A673 (cell line): ENCODE measurements at regions not wholly inside any gene's neighbourhood (a gene's known extent, or its start where the extent isn't known, plus 50 kb on each side); places are given as distances from the start of the nearest gene placed in this dataset.

ENCODE experiments used
- BruUV-seq: library from RNA; stranded (reverse); fragments of 400-500 nt; replicated peaks from 2 replicates; lab custom pipeline; 2021; lab: Mats Ljungman, UMichigan
- CTCF ChIA-PET: fragments of 300-600 bp; sonication (Branson Sonifier 250); formaldehyde crosslinking; loops from one replicate; lab custom pipeline; 2022; ENCODE audit warnings: antibody characterized with exemption; lab: Charles Lee
- POLR2A ChIA-PET: fragments of 300-600 bp; sonication (Branson Sonifier 250); formaldehyde crosslinking; loops from one replicate; lab custom pipeline; 2022; ENCODE audit warnings: antibody characterized with exemption; ENCODE audit not compliant: low non-redundant PET; lab: Charles Lee
- DNase-seq: peaks from one replicate; pipeline ENCODE4 v3.0.0-alpha.2; 2015; ENCODE audit warnings: low spot score
- H3K27ac ChIP-seq: fragments of 200-600 bp; sonication (generic); 2 replicates; pipeline ENCODE4 v1.5.1; 2016; ENCODE audit warnings: mixed run types, low read depth, mild to moderate bottlenecking, mixed read lengths, antibody characterized with exemption, low read length; ENCODE audit not compliant: poor library complexity, severe bottlenecking
- H3K27me3 ChIP-seq: fragments of 200-600 bp; sonication (generic); replicated peaks from 2 replicates; pipeline ENCODE4 v1.6.1; 2017; ENCODE audit warnings: mixed run types, low read depth, mild to moderate bottlenecking, mixed read lengths, antibody characterized with exemption, low read length; ENCODE audit not compliant: insufficient read depth, poor library complexity
- H3K36me3 ChIP-seq: fragments of 200-600 bp; sonication (generic); 2 replicates; pipeline ENCODE4 v1.6.1; 2016; ENCODE audit warnings: mixed run types, mild to moderate bottlenecking, mixed read lengths, antibody characterized with exemption, low read length; ENCODE audit not compliant: insufficient read depth, poor library complexity, severe bottlenecking
- H3K4me1 ChIP-seq: fragments of 200-600 bp; sonication (generic); 2 replicates; pipeline ENCODE4 v1.6.1; 2017; ENCODE audit warnings: mixed run types, mild to moderate bottlenecking, mixed read lengths, antibody characterized with exemption, low read length; ENCODE audit not compliant: insufficient read depth, poor library complexity, severe bottlenecking
- H3K4me3 ChIP-seq: fragments of 200-600 bp; sonication (generic); 2 replicates; pipeline ENCODE4 v1.5.1; 2016; ENCODE audit warnings: low read depth, mixed run types, mild to moderate bottlenecking, mixed read lengths, low read length; ENCODE audit not compliant: poor library complexity, severe bottlenecking
- H3K9me3 ChIP-seq: fragments of 200-600 bp; sonication (generic); 2 replicates; pipeline ENCODE4 v1.6.1; 2016; ENCODE audit warnings: mixed run types, low read depth, mild to moderate bottlenecking, mixed read lengths, antibody characterized with exemption, low read length; ENCODE audit not compliant: poor library complexity, severe bottlenecking
- EZH2 ChIP-seq: fragments of 200-600 bp; sonication (generic); IDR thresholded peaks from 2 replicates; pipeline ENCODE4 v1.6.1; 2017; ENCODE audit warnings: borderline replicate concordance, low read depth, mild to moderate bottlenecking, mixed read lengths, antibody characterized with exemption, low read length; ENCODE audit not compliant: poor library complexity, severe bottlenecking
- intact Hi-C: fragments of 100-400 bp; cut with micrococcal nuclease; formaldehyde crosslinking; loops from one replicate; pipeline ENCODE4 v1.10.0; 2022; ENCODE audit not compliant: unreplicated experiment
- TF ChIP-seq, protein P1 (sequence below): fragments of 300-800, 200-600 bp; sonication (generic); conservative IDR thresholded peaks from 2 replicates; pipeline ENCODE4 v1.5.1; 2017; ENCODE audit warnings: low read depth, mild to moderate bottlenecking, antibody characterized with exemption, low read length, moderate library complexity, mixed read lengths

- no peak overlapping the region for H3K4me3 ChIP-seq
- H3K4me1 ChIP-seq: no peaks in the 10 kb centered on the region
- H3K9me3 ChIP-seq: no peaks in the 10 kb centered on the region
- intact Hi-C loops: no loop called here
- DNase-seq: no peak
- TF ChIP-seq, protein P1, sequence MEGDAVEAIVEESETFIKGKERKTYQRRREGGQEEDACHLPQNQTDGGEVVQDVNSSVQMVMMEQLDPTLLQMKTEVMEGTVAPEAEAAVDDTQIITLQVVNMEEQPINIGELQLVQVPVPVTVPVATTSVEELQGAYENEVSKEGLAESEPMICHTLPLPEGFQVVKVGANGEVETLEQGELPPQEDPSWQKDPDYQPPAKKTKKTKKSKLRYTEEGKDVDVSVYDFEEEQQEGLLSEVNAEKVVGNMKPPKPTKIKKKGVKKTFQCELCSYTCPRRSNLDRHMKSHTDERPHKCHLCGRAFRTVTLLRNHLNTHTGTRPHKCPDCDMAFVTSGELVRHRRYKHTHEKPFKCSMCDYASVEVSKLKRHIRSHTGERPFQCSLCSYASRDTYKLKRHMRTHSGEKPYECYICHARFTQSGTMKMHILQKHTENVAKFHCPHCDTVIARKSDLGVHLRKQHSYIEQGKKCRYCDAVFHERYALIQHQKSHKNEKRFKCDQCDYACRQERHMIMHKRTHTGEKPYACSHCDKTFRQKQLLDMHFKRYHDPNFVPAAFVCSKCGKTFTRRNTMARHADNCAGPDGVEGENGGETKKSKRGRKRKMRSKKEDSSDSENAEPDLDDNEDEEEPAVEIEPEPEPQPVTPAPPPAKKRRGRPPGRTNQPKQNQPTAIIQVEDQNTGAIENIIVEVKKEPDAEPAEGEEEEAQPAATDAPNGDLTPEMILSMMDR: no peak
- TF ChIP-seq EZH2: no peak
- no TSS peak for BruUV-seq
- no peaks in the 10 kb centered on the region for H3K36me3 ChIP-seq
- no peaks in the 10 kb centered on the region for H3K27me3 ChIP-seq
- CTCF ChIA-PET: no interaction called here
- POLR2A ChIA-PET: interaction anchor here (0.6 kb wide), 1 partner anchor 163 kb away, joined by 3 read pairs; no protein-coding TSS in a partner anchor
- H3K27ac ChIP-seq: no peak overlapping the region
Measured at GRCh38 chr11:82194521-82194920, 539.1 kb downstream of the FAM181B start.

DNA sequence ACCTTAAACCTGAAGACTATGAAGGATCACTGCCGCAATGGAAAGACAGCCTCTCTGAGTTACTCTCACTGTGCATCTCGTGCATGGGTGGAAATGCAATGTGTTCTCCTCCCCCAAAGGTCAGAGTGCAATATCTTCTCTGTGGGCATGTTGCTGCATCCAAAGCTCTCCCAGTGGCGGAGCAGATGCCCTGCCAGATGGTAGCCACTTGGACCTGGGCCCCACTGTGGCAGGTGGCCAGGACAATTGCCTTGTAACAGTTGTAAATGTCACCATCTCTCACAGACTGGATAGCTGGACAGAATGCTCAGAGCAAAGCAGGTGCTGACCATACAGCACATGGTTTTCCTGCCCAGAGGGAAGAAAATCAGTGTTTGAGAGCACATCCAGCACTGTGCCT is 542.0 kb downstream of the FAM181B start:
- no peaks in the 10 kb centered on the region for H3K9me3 ChIP-seq
- H3K27me3 ChIP-seq: no peaks in the 10 kb centered on the region
- POLR2A ChIA-PET: no interaction called here
- TF ChIP-seq, protein P1: no peak
- H3K27ac ChIP-seq: no peak overlapping the region
- CTCF ChIA-PET: no interaction called here
- intact Hi-C loops: no loop called here
- no peaks in the 10 kb centered on the region for H3K4me1 ChIP-seq
- no peak for DNase-seq
- no peak overlapping the region for H3K4me3 ChIP-seq
- no TSS peak for BruUV-seq
- no peaks in the 10 kb centered on the region for H3K36me3 ChIP-seq

GRCh38 chr11:82185925-82186324 is 547.7 kb downstream of the FAM181B start:
- POLR2A ChIA-PET: no interaction called here
- Histone ChIP-seq H3K9me3 (no peaks in the 10 kb centered on the region), H3K27ac (no peak overlapping the region), H3K27me3 (no peaks in the 10 kb centered on the region), H3K4me1 (peaks cover 25% of the 10 kb centered on the region), H3K4me3 (no peak overlapping the region), H3K36me3 (no peaks in the 10 kb centered on the region)
- BruUV-seq: no TSS peak
- intact Hi-C loops: no loop called here
- CTCF ChIA-PET: no interaction called here
- TF ChIP-seq, protein P1: no peak
- TF ChIP-seq EZH2: no peak
- DNase-seq: no peak
